ENCODE measurements at regions not wholly inside any gene's neighbourhood (a gene's known extent, or its start where the extent isn't known, plus 50 kb on each side); places are given as distances from the start of the nearest gene placed in this dataset.

DNA sequence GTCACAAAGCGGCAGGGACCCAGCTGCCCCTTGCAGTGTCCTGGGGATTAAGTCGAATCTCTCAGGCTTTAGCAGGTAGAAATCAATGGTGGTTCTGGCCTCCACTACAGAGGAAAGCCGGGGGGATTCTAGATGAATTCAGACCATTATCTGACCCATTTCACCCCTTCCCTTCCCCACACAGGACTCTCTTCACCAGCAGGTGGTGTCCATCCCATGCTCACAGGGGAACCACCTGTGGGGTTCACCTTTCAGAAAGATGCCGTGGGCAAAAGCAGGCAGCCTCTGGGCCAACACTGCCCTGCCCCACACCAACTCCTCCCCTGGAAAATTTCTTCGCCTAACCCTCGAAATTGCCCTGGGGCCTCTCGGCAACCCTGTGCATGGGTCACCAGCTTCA lies 123.8 kb upstream of the GGTLC1 start:
- DNase-seq (no peak), ATAC-seq (ENCODE audit: poor library complexity) (no peak)
- Mint-ChIP-seq H3K9me3 (no peaks in the 10 kb centered on the region), H3K36me3 (ENCODE audit: low read depth) (no peaks in the 10 kb centered on the region), H3K4me3 (no peak overlapping the region), H3K27ac (no peak overlapping the region), H3K27me3 (peaks cover 5% of the 10 kb centered on the region), H3K4me1 (ENCODE audit: low read depth) (no peaks in the 10 kb centered on the region)
- Histone ChIP-seq H3K4me3 (ENCODE audit: low read length) (no peak overlapping the region), H3K36me3 (ENCODE audit: insufficient read depth, low read length) (no peaks in the 10 kb centered on the region), H3K9me3 (ENCODE audit: control insufficient read depth in 1 of 2, insufficient read depth in 1 of 2, low read length in 2 of 2) (no peaks in the 10 kb centered on the region), H3K27me3 (ENCODE audit: control insufficient read depth in 1 of 2, insufficient read depth in 2 of 2, low read length in 2 of 2) (peaks cover 0 to 3% of the 10 kb centered on the region in 2 experiments), H3K4me1 (ENCODE audit: insufficient read depth, low read length) (peaks cover 7% of the 10 kb centered on the region), H3K27ac (ENCODE audit: low read depth in 1 of 2, low read length in 2 of 2) (no peak overlapping the region)
- intact Hi-C loops (cut with DNase I, micrococcal nuclease): no loop called here
- ChIA-PET CTCF (no interaction called here), POLR2A (no interaction called here)
- TF ChIP-seq CTCF (IDR thresholded peaks at IDR 0.05): no peak

- DNase-seq: no peak
- intact Hi-C loops (cut with DNase I, micrococcal nuclease): no loop called here
- POLR2A ChIA-PET: no interaction called here
Measured at GRCh38 chr20:24111858-24112257, 123.3 kb upstream of the GGTLC1 start.

GRCh38 chr20:24109537-24109936 lies 121.0 kb upstream of the GGTLC1 start:
- Histone ChIP-seq H3K9me3 (ENCODE audit: control insufficient read depth in 1 of 2, insufficient read depth in 1 of 2, low read length in 2 of 2) (no peaks in the 10 kb centered on the region), H3K27ac (ENCODE audit: low read depth in 1 of 2, low read length in 2 of 2) (no peak overlapping the region), H3K36me3 (ENCODE audit: insufficient read depth, low read length) (no peaks in the 10 kb centered on the region), H3K4me1 (ENCODE audit: insufficient read depth, low read length) (peaks cover 7% of the 10 kb centered on the region), H3K4me3 (ENCODE audit: low read length) (peak overlapping the region; percentile 44), H3K27me3 (ENCODE audit: control insufficient read depth in 1 of 2, insufficient read depth in 2 of 2, low read length in 2 of 2) (peaks cover 0 to 3% of the 10 kb centered on the region in 2 experiments)
- Mint-ChIP-seq H3K27ac (no peak overlapping the region), H3K27me3 (peaks cover 9% of the 10 kb centered on the region), H3K4me1 (ENCODE audit: low read depth) (no peaks in the 10 kb centered on the region), H3K9me3 (no peaks in the 10 kb centered on the region), H3K36me3 (ENCODE audit: low read depth) (no peaks in the 10 kb centered on the region), H3K4me3 (no peak overlapping the region)
- CTCF ChIA-PET: no interaction called here
- intact Hi-C loops (cut with DNase I, micrococcal nuclease): loop anchor here in 1 of 2 experiments (10.0 kb wide), 1 partner anchor 315 kb away; no protein-coding TSS in a partner anchor
- DNase-seq (peak in 2 of 14 experiments; percentile 14 to 45), ATAC-seq (ENCODE audit: poor library complexity) (no peak)
- TF ChIP-seq CTCF (IDR thresholded peaks at IDR 0.05): no peak
- POLR2A ChIA-PET: no interaction called here

More at GRCh38 chr20:24111858-24112257, 123.3 kb upstream of the GGTLC1 start:
- no peak overlapping the region for H3K27ac Mint-ChIP-seq
- Histone ChIP-seq H3K4me3 (ENCODE audit: low read length) (no peak overlapping the region), H3K27ac (ENCODE audit: low read depth in 1 of 2, low read length in 2 of 2) (no peak overlapping the region), H3K36me3 (ENCODE audit: insufficient read depth, low read length) (no peaks in the 10 kb centered on the region), H3K4me1 (ENCODE audit: insufficient read depth, low read length) (peaks cover 7% of the 10 kb centered on the region), H3K9me3 (ENCODE audit: control insufficient read depth in 1 of 2, insufficient read depth in 1 of 2, low read length in 2 of 2) (no peaks in the 10 kb centered on the region), H3K27me3 (ENCODE audit: control insufficient read depth in 1 of 2, insufficient read depth in 2 of 2, low read length in 2 of 2) (peaks cover 0 to 3% of the 10 kb centered on the region in 2 experiments)
- CTCF ChIA-PET: no interaction called here
- H3K27me3 Mint-ChIP-seq: peaks cover 5% of the 10 kb centered on the region
- no peaks in the 10 kb centered on the region for H3K9me3 Mint-ChIP-seq
- H3K4me1 Mint-ChIP-seq (ENCODE audit: low read depth): no peaks in the 10 kb centered on the region
- H3K36me3 Mint-ChIP-seq (ENCODE audit: low read depth): no peaks in the 10 kb centered on the region
- no peak for TF ChIP-seq CTCF (IDR thresholded peaks at IDR 0.05)
- no peak overlapping the region for H3K4me3 Mint-ChIP-seq
- no peak for ATAC-seq (ENCODE audit: poor library complexity)

Measured in CD4-positive, alpha-beta T cell (primary cell).